ENCODE measurements at regions not wholly inside any gene's neighbourhood (a gene's known extent, or its start where the extent isn't known, plus 50 kb on each side); places are given as distances from the start of the nearest gene placed in this dataset.

DNA sequence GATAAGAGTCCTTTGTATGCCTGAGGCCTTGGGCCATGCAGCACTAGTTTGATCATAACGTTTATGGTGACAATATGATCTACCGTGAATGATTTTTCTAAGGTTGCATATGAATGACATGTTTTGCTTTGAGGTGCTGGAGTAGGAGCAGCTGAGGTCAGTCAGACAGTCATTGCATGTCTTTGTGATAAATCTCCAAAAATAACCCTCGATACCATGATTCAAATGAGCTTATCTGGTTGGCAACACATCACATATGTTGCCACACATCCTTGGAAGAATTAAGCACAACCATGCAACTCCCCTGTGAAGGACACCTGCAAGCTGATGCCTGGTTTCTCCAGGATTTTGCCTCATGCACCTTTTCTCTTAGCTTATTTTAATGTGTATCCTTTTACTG lies 394.5 kb downstream of the LTN1 start:
- TF ChIP-seq, protein P1, sequence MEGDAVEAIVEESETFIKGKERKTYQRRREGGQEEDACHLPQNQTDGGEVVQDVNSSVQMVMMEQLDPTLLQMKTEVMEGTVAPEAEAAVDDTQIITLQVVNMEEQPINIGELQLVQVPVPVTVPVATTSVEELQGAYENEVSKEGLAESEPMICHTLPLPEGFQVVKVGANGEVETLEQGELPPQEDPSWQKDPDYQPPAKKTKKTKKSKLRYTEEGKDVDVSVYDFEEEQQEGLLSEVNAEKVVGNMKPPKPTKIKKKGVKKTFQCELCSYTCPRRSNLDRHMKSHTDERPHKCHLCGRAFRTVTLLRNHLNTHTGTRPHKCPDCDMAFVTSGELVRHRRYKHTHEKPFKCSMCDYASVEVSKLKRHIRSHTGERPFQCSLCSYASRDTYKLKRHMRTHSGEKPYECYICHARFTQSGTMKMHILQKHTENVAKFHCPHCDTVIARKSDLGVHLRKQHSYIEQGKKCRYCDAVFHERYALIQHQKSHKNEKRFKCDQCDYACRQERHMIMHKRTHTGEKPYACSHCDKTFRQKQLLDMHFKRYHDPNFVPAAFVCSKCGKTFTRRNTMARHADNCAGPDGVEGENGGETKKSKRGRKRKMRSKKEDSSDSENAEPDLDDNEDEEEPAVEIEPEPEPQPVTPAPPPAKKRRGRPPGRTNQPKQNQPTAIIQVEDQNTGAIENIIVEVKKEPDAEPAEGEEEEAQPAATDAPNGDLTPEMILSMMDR (IDR thresholded peaks at IDR 0.05), result no peak
- no peak for TF ChIP-seq EZH2 (IDR thresholded peaks at IDR 0.05; ENCODE audit: borderline replicate concordance, insufficient read depth, low read depth, low read length, poor library complexity, severe bottlenecking)
